Endothelial cell of umbilical vein (primary cell): ENCODE measurements at regions not wholly inside any gene's neighbourhood (a gene's known extent, or its start where the extent isn't known, plus 50 kb on each side); places are given as distances from the start of the nearest gene placed in this dataset.
A peak's percentile ranks its signal among the peaks of the same experiment; 100 is the strongest.

Source experiments
- BruUV-seq: library from RNA; stranded (reverse); fragments of 400-500 nt; replicated peaks from 2 replicates; lab custom pipeline; 2021; lab: Mats Ljungman, UMichigan
- CTCF ChIA-PET: fragments of 300-600, 350-600 bp; sonication (Branson Sonifier 250); formaldehyde crosslinking; loops from one replicate; lab custom pipeline; 2021; ENCODE audit warnings: antibody characterized with exemption, inconsistent platforms; lab: Charles Lee
- POLR2A ChIA-PET: fragments of 300-600, 350-600 bp; sonication (Branson Sonifier 250); formaldehyde crosslinking; loops from one replicate; lab custom pipeline; 2021; ENCODE audit warnings: antibody characterized with exemption, inconsistent platforms; lab: Charles Lee
- DNase-seq: peaks from one replicate; pipeline ENCODE4 v3.0.0-alpha.2; 2011; ENCODE audit warnings: low read depth, low spot score
- FAIRE-seq: peaks from 2 replicates; lab custom pipeline; 2011; peaks lifted over from hg19 to GRCh38; lab: Jason Lieb, UNC
- H2AFZ ChIP-seq: 2 replicates; pipeline ENCODE4 v1.6.0; 2012; ENCODE audit warnings: low read depth, low read length, control low read depth, inconsistent platforms
- H3K27ac ChIP-seq: 2 replicates; pipeline ENCODE4 v1.5.1; 2011; ENCODE audit warnings: low read depth, mild to moderate bottlenecking, control low read depth, low read length, moderate library complexity; ENCODE audit not compliant: insufficient read depth
- H3K27me3 ChIP-seq, 2 experiments: 2 replicates each; pipeline versions ENCODE4 v1.6.0 to v1.6.1; 2011; ENCODE audit warnings: low read length in 2 of 2, mixed read lengths in 1 of 2; ENCODE audit not compliant: control insufficient read depth in 2 of 2, insufficient read depth in 2 of 2
- H3K36me3 ChIP-seq, 2 experiments: 2 replicates in 1 of 2; 3 replicates in 1 of 2; pipeline ENCODE4 v1.5.1; 2011; ENCODE audit warnings: low read length in 2 of 2, mild to moderate bottlenecking in 1 of 2, moderate library complexity in 1 of 2; ENCODE audit not compliant: control insufficient read depth in 2 of 2, insufficient read depth in 2 of 2; ENCODE audit errors: extremely low read depth in 1 of 2
- H3K4me1 ChIP-seq: 3 replicates; pipeline ENCODE4 v1.5.1; 2011; ENCODE audit warnings: mild to moderate bottlenecking, low read length; ENCODE audit not compliant: control insufficient read depth, insufficient read depth; ENCODE audit errors: extremely low read depth
- H3K4me2 ChIP-seq: 2 replicates; pipeline ENCODE4 v1.6.1; 2011; ENCODE audit warnings: low read length, control low read depth, mixed read lengths; ENCODE audit not compliant: insufficient read depth
- H3K4me3 ChIP-seq, 3 experiments: fragments of 200-600 bp in 1 of 3; sonication (generic), shearing (Covaris generic) in 1 of 3; replicated peaks in 1 of 3; 2 replicates each; pipeline ENCODE4 v1.5.1; 2011 to 2016; ENCODE audit warnings: control low read depth in 3 of 3, low read length in 3 of 3, mild to moderate bottlenecking in 2 of 3, inconsistent platforms in 1 of 3, low read depth in 1 of 3, moderate library complexity in 1 of 3; ENCODE audit not compliant: insufficient read depth in 1 of 3
- H3K79me2 ChIP-seq: 2 replicates; pipeline ENCODE4 v1.6.0; 2012; ENCODE audit warnings: low read length, inconsistent platforms; ENCODE audit not compliant: control insufficient read depth, insufficient read depth
- H3K9ac ChIP-seq: replicated peaks from 2 replicates; pipeline ENCODE3; 2011; ENCODE audit warnings: low read length, control low read depth; ENCODE audit not compliant: insufficient read depth; ENCODE audit errors: extremely low read depth
- H3K9me1 ChIP-seq: replicated peaks from 3 replicates; pipeline ENCODE4 v1.6.0; 2011; ENCODE audit warnings: mild to moderate bottlenecking, low read length; ENCODE audit not compliant: control insufficient read depth, insufficient read depth; ENCODE audit errors: extremely low read depth
- H3K9me3 ChIP-seq: replicated peaks from 2 replicates; pipeline ENCODE4 v1.5.1; 2012; ENCODE audit warnings: low read length, inconsistent platforms; ENCODE audit not compliant: control insufficient read depth, insufficient read depth
- H4K20me1 ChIP-seq: replicated peaks from 2 replicates; pipeline ENCODE3; 2011; ENCODE audit warnings: mild to moderate bottlenecking, low read length; ENCODE audit not compliant: control insufficient read depth, insufficient read depth; ENCODE audit errors: extremely low read depth
- EZH2 ChIP-seq: IDR thresholded peaks from 2 replicates; pipeline ENCODE4 v1.6.1; 2012; ENCODE audit warnings: borderline replicate concordance, low read depth, mild to moderate bottlenecking, moderate library complexity, low read length, inconsistent platforms; ENCODE audit not compliant: severe bottlenecking
- FOS ChIP-seq: IDR thresholded peaks from 2 replicates; pipeline ENCODE4 v1.6.1; 2011; ENCODE audit warnings: mild to moderate bottlenecking, low read length, moderate library complexity, borderline replicate concordance; ENCODE audit not compliant: insufficient read depth
- GATA2 ChIP-seq: IDR thresholded peaks from 2 replicates; pipeline ENCODE4 v1.7.0; 2011; ENCODE audit warnings: low read depth, mild to moderate bottlenecking, moderate library complexity, mixed read lengths, low read length; ENCODE audit not compliant: insufficient read length, insufficient read depth
- JUN ChIP-seq: IDR thresholded peaks from 2 replicates; pipeline ENCODE4 v1.6.1; 2011; ENCODE audit warnings: borderline replicate concordance, low read depth; ENCODE audit not compliant: insufficient read length, insufficient read depth
- MAX ChIP-seq: IDR thresholded peaks from 2 replicates; pipeline ENCODE4 v1.6.1; 2011; ENCODE audit not compliant: insufficient read depth, insufficient read length
- MYC ChIP-seq: IDR thresholded peaks from one replicate; pipeline ENCODE4 v1.6.1; 2011; ENCODE audit warnings: mild to moderate bottlenecking, low read depth, low read length
- POLR2A ChIP-seq: IDR thresholded peaks from 2 replicates; pipeline ENCODE4 v1.6.1; 2012; ENCODE audit warnings: low read depth, mild to moderate bottlenecking, control low read depth, low read length
- POLR2AphosphoS5 ChIP-seq: IDR thresholded peaks from 2 replicates; pipeline ENCODE4 v1.6.1; 2012; ENCODE audit warnings: low read depth, mild to moderate bottlenecking, control low read depth, low read length, moderate library complexity; ENCODE audit not compliant: insufficient read depth
- dilution Hi-C: fragments of 300-500 bp; cut with MboI; formaldehyde crosslinking; loops from one replicate; pipeline ENCODE4 v1.15.0; 2019; ENCODE audit warnings: low sequenced_read_pairs; ENCODE audit not compliant: extremely low pct_ligation_motif_present
- intact Hi-C: fragments of 100-400 bp; cut with micrococcal nuclease; formaldehyde crosslinking; loops from one replicate; pipeline ENCODE4 v1.10.0; 2022
- TF ChIP-seq, protein P1 (sequence below), 2 donors: IDR thresholded peaks; 1 replicate in 1 of 2; 2 replicates in 1 of 2; pipeline ENCODE4 v1.5.1; 2011; ENCODE audit warnings: low read length in 2 of 2, mild to moderate bottlenecking in 2 of 2, moderate library complexity in 2 of 2, control low read depth in 1 of 2, inconsistent platforms in 1 of 2, low read depth in 1 of 2; ENCODE audit not compliant: insufficient read depth in 1 of 2; ENCODE audit errors: extremely low read depth in 1 of 2

- CTCF ChIA-PET = interaction anchor here (0.8 to 4.5 kb wide), 10 partner anchors 14 to 1332 kb away, joined by 3 to 65 read pairs (median 5); no protein-coding TSS in a partner anchor
Observed at GRCh38 chr5:120803282-120803681, 339.2 kb downstream of the PRR16 start.

DNA sequence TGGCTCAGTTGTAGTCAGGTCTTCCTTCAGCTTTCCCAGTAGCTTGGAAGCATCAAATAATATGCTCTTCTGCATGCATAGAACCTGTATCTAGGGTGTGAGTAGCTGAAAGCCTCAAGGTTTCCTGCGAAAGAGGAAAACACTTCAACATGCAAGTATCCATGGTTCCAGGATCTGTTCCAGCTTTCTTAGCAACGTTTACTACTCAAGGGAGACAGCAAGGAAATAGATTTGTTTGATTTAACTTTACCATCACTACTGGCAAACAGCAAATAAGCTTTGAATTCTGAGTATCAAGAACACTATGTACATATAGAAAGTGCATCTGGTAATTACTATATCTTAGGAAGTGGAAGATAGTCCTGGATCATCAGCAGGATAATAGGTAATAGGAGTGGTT lies 341.0 kb downstream of the PRR16 start:
- intact Hi-C loops (no loop called here), dilution Hi-C loops (no loop called here)
- no TSS peak for BruUV-seq
- Histone ChIP-seq H3K27ac (no peak overlapping the region), H3K36me3 (no peaks in the 10 kb centered on the region), H3K79me2 (no peaks in the 10 kb centered on the region), H4K20me1 (no peaks in the 10 kb centered on the region), H3K9me3 (no peaks in the 10 kb centered on the region), H2AFZ (no peak overlapping the region), H3K4me2 (no peak overlapping the region), H3K9ac (no peak overlapping the region), H3K4me1 (no peaks in the 10 kb centered on the region), H3K27me3 (no peaks in the 10 kb centered on the region), H3K9me1 (no peaks in the 10 kb centered on the region), H3K4me3 (no peak overlapping the region)
- TF ChIP-seq EZH2 (no peak), GATA2 (no peak), MYC (no peak), JUN (no peak), FOS (no peak), POLR2AphosphoS5 (no peak), POLR2A (no peak)
- TF ChIP-seq, protein P1, sequence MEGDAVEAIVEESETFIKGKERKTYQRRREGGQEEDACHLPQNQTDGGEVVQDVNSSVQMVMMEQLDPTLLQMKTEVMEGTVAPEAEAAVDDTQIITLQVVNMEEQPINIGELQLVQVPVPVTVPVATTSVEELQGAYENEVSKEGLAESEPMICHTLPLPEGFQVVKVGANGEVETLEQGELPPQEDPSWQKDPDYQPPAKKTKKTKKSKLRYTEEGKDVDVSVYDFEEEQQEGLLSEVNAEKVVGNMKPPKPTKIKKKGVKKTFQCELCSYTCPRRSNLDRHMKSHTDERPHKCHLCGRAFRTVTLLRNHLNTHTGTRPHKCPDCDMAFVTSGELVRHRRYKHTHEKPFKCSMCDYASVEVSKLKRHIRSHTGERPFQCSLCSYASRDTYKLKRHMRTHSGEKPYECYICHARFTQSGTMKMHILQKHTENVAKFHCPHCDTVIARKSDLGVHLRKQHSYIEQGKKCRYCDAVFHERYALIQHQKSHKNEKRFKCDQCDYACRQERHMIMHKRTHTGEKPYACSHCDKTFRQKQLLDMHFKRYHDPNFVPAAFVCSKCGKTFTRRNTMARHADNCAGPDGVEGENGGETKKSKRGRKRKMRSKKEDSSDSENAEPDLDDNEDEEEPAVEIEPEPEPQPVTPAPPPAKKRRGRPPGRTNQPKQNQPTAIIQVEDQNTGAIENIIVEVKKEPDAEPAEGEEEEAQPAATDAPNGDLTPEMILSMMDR (IDR thresholded peaks at IDR 0.05; ENCODE audit: extremely low read depth in 1 of 2, insufficient read depth in 1 of 2, low read depth in 1 of 2, low read length in 2 of 2) = no peak
- FAIRE-seq (no peak), DNase-seq (no peak)
- POLR2A ChIA-PET = no interaction called here
- CTCF ChIA-PET = interaction anchor here (0.8 to 4.5 kb wide), 3 partner anchors 12 to 1334 kb away, joined by 7 to 65 read pairs (median 24); no protein-coding TSS in a partner anchor

More at GRCh38 chr5:120803282-120803681, 339.2 kb downstream of the PRR16 start:
- Histone ChIP-seq H3K27me3 (no peaks in the 10 kb centered on the region), H3K36me3 (no peaks in the 10 kb centered on the region), H2AFZ (no peak overlapping the region), H3K79me2 (no peaks in the 10 kb centered on the region), H3K9me1 (no peaks in the 10 kb centered on the region), H3K4me1 (no peaks in the 10 kb centered on the region), H3K4me2 (peak overlapping the region; percentile 50), H3K9ac (no peak overlapping the region), H4K20me1 (no peaks in the 10 kb centered on the region), H3K9me3 (no peaks in the 10 kb centered on the region), H3K27ac (no peak overlapping the region), H3K4me3 (no peak overlapping the region)
- POLR2A ChIA-PET = no interaction called here
- BruUV-seq = no TSS peak
- DNase-seq (peak; percentile 15), FAIRE-seq (no peak)
- intact Hi-C loops (loop anchor here (1.0 to 5.0 kb wide), 4 partner anchors 146 to 1332 kb away; no protein-coding TSS in a partner anchor), dilution Hi-C loops (no loop called here)
- no peak for TF ChIP-seq FOS
- no peak for TF ChIP-seq MAX
- TF ChIP-seq POLR2AphosphoS5 = no peak
- no peak for TF ChIP-seq POLR2A
- TF ChIP-seq JUN = no peak
- no peak for TF ChIP-seq MYC
